Dendritic cell treated with granulocyte-macrophage colony-stimulating factor and Interleukin-4, amounts not matched to agents 40 ng/mL and 50 ng/mL, for 4 days (primary cell): ENCODE measurements at regions not wholly inside any gene's neighbourhood (a gene's known extent, or its start where the extent isn't known, plus 50 kb on each side); places are given as distances from the start of the nearest gene placed in this dataset.
"Not testable (repeated sequence)": the region's sequence is repeated elsewhere in the genome, so short reads cannot be mapped to it uniquely, and the experiment has no call there.

Experiments used
- H3K27ac Mint-ChIP-seq: one replicate; pipeline ENCODE4 v1.8.0; 2022; ENCODE audit warnings: mild to moderate bottlenecking, mixed read lengths
- H3K27me3 Mint-ChIP-seq: one replicate; pipeline ENCODE4 v1.8.0; 2022; ENCODE audit warnings: mild to moderate bottlenecking, mixed read lengths
- H3K36me3 Mint-ChIP-seq: one replicate; pipeline ENCODE4 v1.8.0; 2022; ENCODE audit warnings: low read depth, mixed read lengths
- H3K4me1 Mint-ChIP-seq: one replicate; pipeline ENCODE4 v1.8.0; 2022; ENCODE audit warnings: low read depth, mixed read lengths
- H3K4me3 Mint-ChIP-seq: one replicate; pipeline ENCODE4 v1.8.0; 2022; ENCODE audit warnings: mild to moderate bottlenecking, moderate library complexity, mixed read lengths
- H3K9me3 Mint-ChIP-seq: one replicate; pipeline ENCODE4 v1.8.0; 2022; ENCODE audit warnings: mixed read lengths
- intact Hi-C: fragments of 100-400 bp; cut with micrococcal nuclease; formaldehyde crosslinking; loops from one replicate; pipeline ENCODE4 v1.15.0; 2022

GRCh38 chr11:67940440-67940839 is 63.5 kb downstream of the UNC93B1 start:
- peaks cover 21% of the 10 kb centered on the region for H3K27me3 Mint-ChIP-seq
- H3K4me3 Mint-ChIP-seq, H3K9me3 Mint-ChIP-seq, intact Hi-C loops, H3K36me3 Mint-ChIP-seq, H3K27ac Mint-ChIP-seq, H3K4me1 Mint-ChIP-seq: not testable (repeated sequence)

DNA sequence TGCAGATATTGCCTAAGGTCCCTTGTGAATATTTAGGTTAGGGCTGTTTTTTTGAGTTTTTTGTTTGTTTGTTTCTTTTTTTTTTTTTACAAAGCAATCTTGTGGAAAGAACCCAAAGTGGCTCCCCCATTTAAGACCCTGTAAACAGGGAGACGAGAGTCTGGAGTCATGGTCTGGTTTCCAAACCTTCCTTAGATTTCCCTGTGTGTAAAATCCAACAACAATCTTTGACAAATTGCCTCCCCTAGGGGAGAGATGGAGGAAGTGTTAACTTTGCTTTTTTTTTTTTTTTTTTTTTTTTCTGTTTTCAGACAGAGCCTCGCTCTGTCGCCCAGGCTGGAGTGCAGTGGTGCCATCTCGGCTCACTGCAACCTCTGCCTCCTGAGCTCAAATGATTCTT is 64.9 kb downstream of the UNC93B1 start:
- H3K36me3 Mint-ChIP-seq, H3K27ac Mint-ChIP-seq, intact Hi-C loops, H3K4me3 Mint-ChIP-seq, H3K9me3 Mint-ChIP-seq, H3K4me1 Mint-ChIP-seq: not testable (repeated sequence)
- peaks cover 25% of the 10 kb centered on the region for H3K27me3 Mint-ChIP-seq

DNA sequence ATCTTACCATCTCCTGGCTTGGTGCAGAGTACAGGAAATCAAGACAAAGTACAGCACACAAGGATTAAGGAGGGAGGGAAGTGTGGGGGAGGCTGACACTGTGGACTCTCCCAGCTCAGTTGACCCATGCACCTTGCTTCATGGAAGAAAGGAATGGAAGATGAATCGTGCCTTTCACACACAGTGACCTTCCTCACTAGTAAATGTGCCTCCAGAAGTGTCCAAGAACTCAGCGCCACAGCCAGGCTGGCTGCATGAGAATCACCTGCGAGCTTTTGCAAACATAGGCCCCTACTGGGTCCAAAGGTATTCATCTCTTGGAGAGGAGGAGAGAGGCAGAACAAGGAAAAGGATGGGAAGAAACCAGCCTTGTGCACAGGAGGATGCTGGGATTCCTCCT is 65.5 kb downstream of the UNC93B1 start:
- not testable (repeated sequence) for H3K4me1 Mint-ChIP-seq

GRCh38 chr11:67923565-67923964 is 80.3 kb downstream of the UNC93B1 start:
- H3K27ac Mint-ChIP-seq, H3K36me3 Mint-ChIP-seq, H3K4me1 Mint-ChIP-seq, H3K9me3 Mint-ChIP-seq, H3K4me3 Mint-ChIP-seq, intact Hi-C loops: not testable (repeated sequence)
- H3K27me3 Mint-ChIP-seq, result peaks cover 16% of the 10 kb centered on the region

More for the DNA sequence above, 65.5 kb downstream of the UNC93B1 start:
- H3K4me3 Mint-ChIP-seq, H3K9me3 Mint-ChIP-seq, intact Hi-C loops, H3K36me3 Mint-ChIP-seq, H3K27ac Mint-ChIP-seq: not testable (repeated sequence)
- peaks cover 29% of the 10 kb centered on the region for H3K27me3 Mint-ChIP-seq

DNA sequence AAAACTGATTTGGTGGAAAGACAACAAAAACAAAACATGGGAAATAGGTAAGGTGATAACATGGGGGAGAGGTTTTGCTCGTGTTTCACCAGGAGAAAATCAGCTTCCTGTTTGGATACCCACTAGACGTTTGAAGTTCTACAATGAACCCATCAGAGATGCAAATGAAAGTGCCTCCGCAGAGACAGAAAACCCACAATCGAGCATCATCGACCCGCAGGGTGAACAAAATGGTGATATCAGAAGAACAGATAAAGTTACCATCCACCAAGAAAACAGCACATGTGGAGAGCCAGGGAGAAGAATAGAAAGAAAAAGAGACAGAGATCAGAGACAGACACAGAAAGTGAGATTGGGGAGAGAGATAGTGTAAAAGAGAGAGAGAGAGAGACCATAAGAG is 83.4 kb downstream of the UNC93B1 start:
- H3K4me3 Mint-ChIP-seq, H3K9me3 Mint-ChIP-seq, H3K27ac Mint-ChIP-seq, intact Hi-C loops, H3K36me3 Mint-ChIP-seq, H3K4me1 Mint-ChIP-seq: not testable (repeated sequence)
- H3K27me3 Mint-ChIP-seq, result peaks cover 14% of the 10 kb centered on the region

- H3K4me3 Mint-ChIP-seq, H3K36me3 Mint-ChIP-seq, intact Hi-C loops, H3K27ac Mint-ChIP-seq, H3K4me1 Mint-ChIP-seq: not testable (repeated sequence)
- Mint-ChIP-seq H3K27me3 (peaks cover 28% of the 10 kb centered on the region), H3K9me3 (peaks cover 12% of the 10 kb centered on the region)
These were observed 91.7 kb downstream of the UNC93B1 start for GRCh38 chr11:67912184-67912583.

GRCh38 chr11:67911211-67911610 is 92.7 kb downstream of the UNC93B1 start:
- intact Hi-C loops, H3K4me3 Mint-ChIP-seq, H3K36me3 Mint-ChIP-seq, H3K4me1 Mint-ChIP-seq, H3K27ac Mint-ChIP-seq: not testable (repeated sequence)
- H3K9me3 Mint-ChIP-seq, result peaks cover 12% of the 10 kb centered on the region
- peaks cover 26% of the 10 kb centered on the region for H3K27me3 Mint-ChIP-seq

DNA sequence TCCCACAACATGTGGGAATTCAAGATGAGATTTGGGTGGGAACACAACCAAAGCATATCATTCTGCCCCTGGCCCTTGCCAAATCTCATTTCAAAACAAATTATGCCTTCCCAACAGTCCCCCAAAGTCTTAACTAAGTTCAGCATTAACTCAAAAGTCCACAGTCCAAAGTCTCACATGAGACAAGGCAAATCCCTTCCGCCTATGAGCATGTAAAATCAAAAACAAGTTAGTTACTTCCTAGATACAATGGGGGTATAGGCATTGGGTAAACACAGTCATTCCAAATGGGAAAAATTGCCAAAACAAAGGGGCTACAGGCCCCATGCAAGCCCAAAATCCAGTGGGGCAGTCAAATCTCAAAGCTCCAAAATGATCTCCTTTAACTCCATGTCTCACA is 93.1 kb downstream of the UNC93B1 start:
- H3K4me1 Mint-ChIP-seq, result not testable (repeated sequence)
- peaks cover 12% of the 10 kb centered on the region for H3K9me3 Mint-ChIP-seq

DNA sequence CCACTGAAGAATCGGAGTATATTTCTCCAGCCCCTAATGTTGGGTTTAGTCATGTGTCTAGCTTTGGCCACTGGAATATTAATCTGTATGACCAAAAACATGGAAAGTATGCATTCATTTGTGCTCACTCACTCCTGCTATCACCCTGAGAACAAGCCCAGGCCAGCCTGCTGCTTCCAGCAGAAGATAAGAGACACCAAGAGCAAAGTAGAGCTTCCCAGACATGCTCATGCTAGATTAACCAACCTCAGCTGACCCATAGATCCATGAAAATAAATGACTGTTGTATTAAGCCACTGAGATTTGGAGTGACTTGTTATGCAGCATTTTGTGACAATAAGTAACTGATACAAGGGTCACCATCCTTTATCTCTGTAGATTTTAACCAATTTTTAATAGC is 96.9 kb downstream of the UNC93B1 start:
- H3K4me1 Mint-ChIP-seq, H3K36me3 Mint-ChIP-seq: not testable (repeated sequence)
- H3K27me3 Mint-ChIP-seq, result peaks cover 16% of the 10 kb centered on the region

More for the DNA sequence above, 93.1 kb downstream of the UNC93B1 start:
- intact Hi-C loops, H3K27ac Mint-ChIP-seq, H3K4me3 Mint-ChIP-seq, H3K36me3 Mint-ChIP-seq: not testable (repeated sequence)
- peaks cover 25% of the 10 kb centered on the region for H3K27me3 Mint-ChIP-seq

DNA sequence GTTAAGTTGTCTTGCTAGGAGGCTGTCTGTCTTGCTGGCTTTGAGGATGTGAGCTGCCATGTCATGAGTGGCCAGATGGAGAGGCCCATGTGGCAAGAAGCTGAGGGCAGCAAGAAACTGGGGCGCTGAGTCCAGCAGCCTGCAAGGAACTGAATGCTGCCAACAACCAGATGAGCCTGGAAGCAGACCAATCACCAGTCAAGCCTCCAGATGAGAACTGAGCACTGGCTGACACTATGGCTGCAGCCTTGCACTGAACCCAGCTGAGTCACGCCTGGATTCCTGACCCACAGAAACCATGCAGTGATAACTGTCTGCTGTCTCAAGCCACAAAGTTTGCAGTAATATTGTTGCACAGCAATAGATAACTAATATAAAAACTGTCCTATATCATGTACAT is 104.4 kb downstream of the UNC93B1 start:
- H3K4me3 Mint-ChIP-seq, H3K36me3 Mint-ChIP-seq, H3K27ac Mint-ChIP-seq, H3K9me3 Mint-ChIP-seq, intact Hi-C loops, H3K27me3 Mint-ChIP-seq, H3K4me1 Mint-ChIP-seq: not testable (repeated sequence)

More for the DNA sequence above, 96.9 kb downstream of the UNC93B1 start:
- intact Hi-C loops, H3K4me3 Mint-ChIP-seq, H3K27ac Mint-ChIP-seq, H3K9me3 Mint-ChIP-seq: not testable (repeated sequence)

GRCh38 chr11:67893487-67893886 is 110.4 kb downstream of the UNC93B1 start:
- H3K36me3 Mint-ChIP-seq, H3K27ac Mint-ChIP-seq, H3K4me1 Mint-ChIP-seq, H3K4me3 Mint-ChIP-seq, intact Hi-C loops: not testable (repeated sequence)
- Mint-ChIP-seq H3K9me3 (peaks cover 29% of the 10 kb centered on the region), H3K27me3 (peaks cover 11% of the 10 kb centered on the region)

GRCh38 chr11:67889646-67890045 is 114.3 kb downstream of the UNC93B1 start:
- H3K27ac Mint-ChIP-seq, intact Hi-C loops, H3K36me3 Mint-ChIP-seq: not testable (repeated sequence)

GRCh38 chr11:67888056-67888455 is 115.8 kb downstream of the UNC93B1 start:
- H3K4me1 Mint-ChIP-seq, H3K27ac Mint-ChIP-seq, intact Hi-C loops, H3K4me3 Mint-ChIP-seq, H3K36me3 Mint-ChIP-seq: not testable (repeated sequence)
- H3K9me3 Mint-ChIP-seq, result peaks cover 20% of the 10 kb centered on the region
- H3K27me3 Mint-ChIP-seq, result peaks cover 35% of the 10 kb centered on the region

More at GRCh38 chr11:67889646-67890045, 114.3 kb downstream of the UNC93B1 start:
- H3K4me3 Mint-ChIP-seq, H3K4me1 Mint-ChIP-seq: not testable (repeated sequence)
- Mint-ChIP-seq H3K9me3 (peaks cover 29% of the 10 kb centered on the region), H3K27me3 (peaks cover 21% of the 10 kb centered on the region)

DNA sequence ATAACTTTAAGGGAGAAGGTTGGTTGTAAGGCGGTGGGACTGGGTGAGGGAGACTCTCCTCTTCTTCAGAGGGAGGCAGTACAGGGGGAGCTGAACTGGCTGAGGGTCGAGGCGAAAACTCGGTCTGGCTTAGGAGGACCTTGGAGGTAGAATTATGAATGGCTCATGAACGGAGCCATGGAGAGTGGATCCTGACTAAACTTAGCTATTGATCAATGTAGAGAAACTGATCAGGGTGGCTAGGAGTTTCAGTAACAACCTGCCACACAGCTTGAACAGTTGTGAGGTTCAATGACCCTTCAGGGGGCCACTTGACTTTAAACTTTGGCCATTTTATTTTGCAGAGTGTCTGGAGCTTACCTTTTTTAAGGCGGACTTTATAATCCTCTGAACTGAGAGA is 117.2 kb downstream of the UNC93B1 start:
- H3K36me3 Mint-ChIP-seq, H3K9me3 Mint-ChIP-seq, intact Hi-C loops, H3K4me3 Mint-ChIP-seq, H3K4me1 Mint-ChIP-seq, H3K27ac Mint-ChIP-seq: not testable (repeated sequence)
- H3K27me3 Mint-ChIP-seq, result peaks cover 35% of the 10 kb centered on the region

GRCh38 chr11:67886207-67886606 is 117.7 kb downstream of the UNC93B1 start:
- H3K36me3 Mint-ChIP-seq, H3K27ac Mint-ChIP-seq, H3K4me1 Mint-ChIP-seq, intact Hi-C loops, H3K4me3 Mint-ChIP-seq, H3K9me3 Mint-ChIP-seq: not testable (repeated sequence)
- peaks cover 35% of the 10 kb centered on the region for H3K27me3 Mint-ChIP-seq
